Fibroblast of skin of abdomen (primary cell): ENCODE measurements at regions not wholly inside any gene's neighbourhood (a gene's known extent, or its start where the extent isn't known, plus 50 kb on each side); places are given as distances from the start of the nearest gene placed in this dataset.

Source experiments
- DNase-seq: peaks from one replicate; pipeline ENCODE4 v3.0.0-alpha.2; 2013

- DNase-seq = no peak
Measured at GRCh38 chr6:103269581-103269980, 1590.1 kb downstream of the HACE1 start.

DNA sequence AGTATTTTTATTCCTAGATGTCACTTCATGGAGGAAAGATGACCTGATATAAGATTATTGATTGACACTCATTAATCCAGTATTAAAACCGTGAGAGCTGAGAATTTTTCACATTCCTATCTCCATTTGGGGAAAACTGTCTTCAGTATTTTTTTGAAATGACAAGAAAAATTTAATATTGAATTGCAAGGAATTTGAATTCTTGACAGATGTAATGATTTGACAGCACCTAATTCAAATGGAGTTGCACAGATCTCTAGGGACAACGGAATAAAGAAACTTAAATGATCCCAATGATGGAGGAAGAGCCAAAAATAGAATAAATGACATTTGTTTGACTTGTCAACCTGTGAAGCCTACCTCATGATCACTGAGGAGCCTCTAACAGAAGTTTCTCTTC is 1591.4 kb downstream of the HACE1 start:
- DNase-seq = no peak

- no peak for DNase-seq
Measured at GRCh38 chr6:103264020-103264419, 1595.7 kb downstream of the HACE1 start.

DNA sequence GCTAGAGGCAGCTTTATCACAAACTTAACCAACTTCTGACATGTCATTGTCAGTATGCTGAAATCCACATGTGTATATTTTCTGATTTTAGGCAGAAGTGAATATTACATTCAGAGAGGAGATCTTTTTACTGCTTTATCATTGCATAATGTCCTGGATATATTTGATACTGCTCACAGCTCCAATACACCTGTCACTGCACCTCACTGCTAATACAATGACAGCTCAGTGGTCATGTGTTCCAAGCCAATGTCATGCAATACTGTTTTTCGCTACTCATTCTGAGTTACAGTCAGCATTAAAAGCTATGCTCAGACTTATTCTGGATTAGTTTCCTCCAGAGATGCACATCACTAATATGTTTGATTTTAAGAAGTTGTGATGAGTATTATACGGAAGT is 1604.6 kb downstream of the HACE1 start:
- DNase-seq = no peak

DNA sequence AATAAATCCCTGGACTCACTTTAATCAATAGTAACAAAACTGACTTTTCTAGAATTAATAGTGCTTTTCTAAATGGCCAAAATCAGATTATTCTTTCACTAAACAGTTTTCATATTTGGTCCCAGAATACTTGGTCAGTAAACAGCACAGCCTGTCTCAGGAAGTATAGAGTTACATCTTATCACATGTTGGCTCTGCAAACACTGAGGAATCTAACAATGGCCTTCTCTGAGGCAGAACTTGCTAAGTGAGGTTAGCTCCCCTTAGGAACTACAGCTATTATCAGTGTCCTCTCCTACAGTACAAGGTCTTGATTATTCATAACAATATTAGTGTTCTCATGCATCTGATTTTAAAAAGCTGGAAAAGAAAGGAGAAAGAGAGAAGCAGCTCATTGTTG is 1622.8 kb downstream of the HACE1 start:
- DNase-seq = no peak

- DNase-seq = no peak
Measured at GRCh38 chr6:103231181-103231580, 1628.5 kb downstream of the HACE1 start.

- no peak for DNase-seq
Measured at GRCh38 chr6:103215847-103216246, 1643.9 kb downstream of the HACE1 start.

- DNase-seq = no peak
Measured at GRCh38 chr6:103210686-103211085, 1649.0 kb downstream of the HACE1 start.

DNA sequence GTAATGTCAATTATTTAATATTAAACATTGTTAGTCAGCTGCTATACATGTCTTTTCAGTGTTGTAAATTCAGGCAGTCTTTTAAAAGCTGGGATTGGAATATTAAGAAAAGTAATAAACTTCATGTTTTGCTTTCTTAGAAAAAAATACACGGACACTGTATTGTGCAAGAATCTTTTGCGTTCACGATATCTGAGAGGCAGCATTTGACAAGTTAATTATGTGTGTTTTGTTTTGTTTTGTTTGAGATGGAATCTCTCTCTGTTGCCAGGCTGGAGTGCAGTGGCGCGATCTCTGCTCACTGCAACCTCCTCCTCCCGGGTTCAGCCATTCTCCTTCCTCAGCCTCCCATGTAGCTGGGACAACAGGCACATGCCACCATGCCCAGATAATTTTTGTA is 1661.3 kb downstream of the HACE1 start:
- no peak for DNase-seq

- DNase-seq = no peak
Measured at GRCh38 chr6:103193413-103193812, 1666.3 kb downstream of the HACE1 start.

DNA sequence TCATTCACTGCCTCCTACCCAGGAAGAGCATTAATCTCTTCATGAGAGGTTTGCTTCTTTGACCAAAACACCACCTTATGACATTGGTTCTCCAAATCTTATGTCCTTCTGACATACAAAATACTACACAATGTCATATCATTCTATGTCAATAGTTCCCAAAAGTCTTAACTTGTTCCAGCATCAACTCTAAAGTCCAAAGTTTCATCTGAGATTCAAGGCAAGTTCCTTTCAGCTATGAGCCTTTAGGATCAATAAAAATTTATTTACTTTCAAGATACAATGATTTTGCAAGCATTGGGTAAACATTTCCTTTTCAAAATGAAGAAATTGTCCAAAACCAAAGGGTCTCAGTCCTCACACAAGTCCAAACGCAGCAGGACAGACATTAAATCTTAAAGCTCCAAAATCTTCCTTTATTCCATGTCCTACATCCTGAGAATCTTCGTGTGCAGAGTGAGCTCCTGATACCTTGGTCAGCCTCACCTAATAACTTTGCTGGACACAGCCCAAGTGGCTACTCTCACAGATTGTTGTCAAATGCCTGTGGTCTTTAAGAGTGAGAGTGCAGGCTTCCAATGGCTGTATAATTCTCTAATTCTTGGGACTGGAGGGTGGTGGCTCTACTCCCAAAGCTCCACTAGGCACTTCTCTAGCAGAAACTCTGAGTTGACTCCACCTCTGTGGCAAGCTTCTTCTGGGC is 1668.2 kb downstream of the HACE1 start:
- no peak for DNase-seq

DNA sequence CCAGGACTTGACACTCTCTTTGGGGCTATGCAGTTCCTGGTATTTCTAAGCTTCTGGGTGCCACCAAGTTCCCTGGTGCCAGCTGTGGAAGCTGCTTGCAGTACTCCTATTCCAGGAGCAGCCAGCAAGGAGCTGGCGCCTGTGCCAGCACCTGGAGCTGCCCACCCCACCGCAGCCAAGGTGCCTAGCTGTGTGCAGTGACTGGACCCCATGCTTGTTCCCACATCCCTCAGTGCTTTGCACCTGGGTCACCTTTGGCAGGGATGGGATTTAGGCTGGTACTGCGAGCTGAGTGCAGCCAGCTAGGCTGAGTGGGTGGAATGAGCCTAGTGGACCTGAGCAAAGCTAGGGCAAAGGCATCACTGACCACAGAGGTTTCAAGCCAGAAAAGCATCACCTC is 1674.9 kb downstream of the HACE1 start:
- no peak for DNase-seq

GRCh38 chr6:103183831-103184411 is 1675.8 kb downstream of the HACE1 start:
- no peak for DNase-seq

- no peak for DNase-seq
Measured at GRCh38 chr6:103178193-103178592, 1681.5 kb downstream of the HACE1 start.

DNA sequence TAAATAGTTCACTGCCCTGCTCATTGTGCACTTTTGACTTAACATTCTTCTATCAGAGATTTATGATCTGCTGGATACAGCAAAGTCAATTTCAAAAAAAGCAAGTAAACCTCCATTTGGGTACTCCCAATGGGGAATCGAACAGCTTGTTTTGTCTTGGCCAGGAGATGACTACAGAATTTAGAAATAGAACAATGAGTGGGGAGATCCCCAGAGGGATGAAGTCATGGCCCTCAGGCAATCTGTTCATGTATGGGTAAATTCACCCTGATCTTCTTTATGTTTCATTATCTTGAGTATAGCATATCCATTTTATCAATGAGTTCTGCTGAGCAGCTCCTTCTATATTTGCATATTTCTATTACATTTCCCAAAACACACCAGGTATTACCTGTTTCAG is 1681.9 kb downstream of the HACE1 start:
- DNase-seq = no peak

GRCh38 chr6:103175056-103175455 is 1684.7 kb downstream of the HACE1 start:
- no peak for DNase-seq

- no peak for DNase-seq
Measured at GRCh38 chr6:103167345-103168071, 1692.2 kb downstream of the HACE1 start.

DNA sequence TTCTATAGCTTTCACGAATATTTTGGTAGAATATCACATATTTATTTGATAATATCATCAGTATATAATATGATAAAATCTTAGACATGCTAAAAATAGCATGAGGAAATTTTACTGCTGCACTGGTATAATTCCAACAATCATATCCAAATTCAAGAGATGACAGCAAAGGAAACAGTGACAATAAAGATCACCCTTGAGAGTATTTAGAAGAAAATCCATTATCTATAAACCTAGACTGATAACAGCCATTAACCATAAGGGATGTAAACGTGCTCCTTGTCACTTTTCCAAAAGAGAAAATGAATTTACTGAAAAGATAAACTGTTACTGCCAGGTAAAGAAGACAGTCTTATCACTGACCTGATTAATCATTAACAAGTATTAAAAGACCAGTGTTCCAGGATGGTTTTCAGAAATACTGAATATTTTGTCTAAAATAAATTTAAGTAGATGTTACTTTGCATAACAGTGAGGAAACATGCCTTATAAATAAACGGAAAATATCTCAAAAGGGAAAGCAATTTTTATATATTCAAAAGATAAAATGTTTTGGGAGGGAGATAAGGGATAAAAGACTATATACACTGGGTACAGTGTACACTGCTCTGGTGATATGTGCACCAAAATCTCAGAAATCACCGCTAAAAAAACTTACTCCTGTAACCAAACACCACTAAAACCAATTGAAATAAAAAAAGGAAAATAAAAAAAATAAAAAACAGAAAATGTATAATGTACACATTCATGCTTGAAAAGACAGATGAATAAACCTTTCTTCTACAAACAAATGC is 1704.7 kb downstream of the HACE1 start:
- DNase-seq = no peak

DNA sequence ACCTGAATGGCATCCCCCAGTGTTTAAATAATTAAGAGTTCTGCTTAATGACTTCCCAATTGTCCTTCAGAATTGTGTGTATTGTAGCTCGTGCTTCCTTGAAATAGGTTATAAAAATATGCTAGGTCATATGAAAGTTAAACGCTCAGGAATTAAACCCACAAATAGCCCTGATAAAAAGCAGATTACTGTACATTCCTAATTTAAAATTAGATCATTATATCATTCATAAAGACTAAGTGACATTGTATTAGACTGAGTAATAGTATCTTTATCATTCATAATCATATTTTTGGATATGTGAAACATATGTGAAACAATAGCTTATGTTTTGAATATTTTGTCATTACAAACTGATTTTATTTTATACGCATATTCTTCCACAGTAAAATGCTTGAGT is 1706.7 kb downstream of the HACE1 start:
- DNase-seq = no peak

GRCh38 chr6:103142902-103143301 is 1716.8 kb downstream of the HACE1 start:
- DNase-seq = no peak

- no peak for DNase-seq
Measured at GRCh38 chr6:103140308-103141027, 1719.3 kb downstream of the HACE1 start.

- no peak for DNase-seq
Measured at GRCh38 chr6:103139377-103139776, 1720.3 kb downstream of the HACE1 start.

DNA sequence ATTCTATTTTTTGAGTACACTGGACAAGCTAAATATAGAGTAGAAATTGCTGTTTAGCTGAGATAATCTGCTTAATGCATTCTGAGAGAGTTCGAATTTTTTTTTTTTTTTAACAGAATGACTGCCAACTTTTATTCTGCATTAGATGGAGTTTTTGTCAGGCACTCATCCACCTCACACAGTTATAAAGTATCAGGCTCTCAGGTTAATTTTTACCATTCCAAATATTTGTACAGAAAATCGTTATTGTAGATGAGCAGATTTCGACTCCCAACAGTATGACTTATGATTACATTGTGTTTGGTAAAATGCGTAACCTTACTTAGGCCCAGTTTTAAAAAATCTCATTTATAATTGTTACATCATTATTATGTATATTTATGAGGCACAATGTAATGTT is 1731.0 kb downstream of the GRIK2 start:
- DNase-seq = no peak
